Naive thymus-derived CD4-positive, alpha-beta T cell (primary cell): ENCODE measurements at regions not wholly inside any gene's neighbourhood (a gene's known extent, or its start where the extent isn't known, plus 50 kb on each side); places are given as distances from the start of the nearest gene placed in this dataset.
"Not testable (repeated sequence)": the region's sequence is repeated elsewhere in the genome, so short reads cannot be mapped to it uniquely, and the experiment has no call there.

Source experiments
- ATAC-seq: fragments of 150-1000 bp; cut with Tn5 transposase; 2 replicates; pipeline ENCODE4 v1.10.0; 2021; ENCODE audit warnings: mild to moderate bottlenecking, moderate library complexity
- CTCF ChIA-PET: fragments of 350-600 bp; sonication (Branson Sonifier 250); formaldehyde crosslinking; loops from one replicate; lab custom pipeline; 2021; ENCODE audit warnings: antibody characterized with exemption; lab: Charles Lee
- POLR2A ChIA-PET: fragments of 350-600 bp; sonication (Branson Sonifier 250); formaldehyde crosslinking; loops from one replicate; lab custom pipeline; 2021; ENCODE audit warnings: antibody characterized with exemption, inconsistent platforms; lab: Charles Lee
- DNase-seq, 9 donors: peaks; one replicate each; pipeline versions ENCODE4 v3.0.0 to v3.0.0-alpha.2; 2020 to 2022; ENCODE audit warnings: mixed read lengths in 1 of 9
- H3K27ac ChIP-seq: one replicate; pipeline ENCODE4 v1.7.0; 2013; ENCODE audit warnings: mild to moderate bottlenecking, low read depth, low read length, moderate library complexity
- H3K27me3 ChIP-seq, 2 donors: one replicate each; pipeline ENCODE4 v1.7.0; 2013; ENCODE audit warnings: low read length in 2 of 2, mild to moderate bottlenecking in 2 of 2, moderate library complexity in 2 of 2; ENCODE audit not compliant: control insufficient read depth in 2 of 2, insufficient read depth in 2 of 2
- H3K36me3 ChIP-seq, 3 experiments: 1 replicate in 2 of 3; 2 replicates in 1 of 3; pipeline ENCODE4 v1.7.0; 2013; ENCODE audit warnings: low read length in 3 of 3, mild to moderate bottlenecking in 3 of 3, moderate library complexity in 1 of 3; ENCODE audit not compliant: insufficient read depth in 3 of 3, control insufficient read depth in 2 of 3
- H3K4me1 ChIP-seq, 2 donors: one replicate each; pipeline ENCODE4 v1.7.0; 2013; ENCODE audit warnings: low read length in 2 of 2, mild to moderate bottlenecking in 2 of 2, moderate library complexity in 1 of 2; ENCODE audit not compliant: control insufficient read depth in 2 of 2, insufficient read depth in 2 of 2
- H3K4me3 ChIP-seq: 2 replicates; pipeline ENCODE4 v1.7.0; 2013; ENCODE audit warnings: mild to moderate bottlenecking, low read length
- H3K9me3 ChIP-seq, 3 experiments: 1 replicate in 2 of 3; 2 replicates in 1 of 3; pipeline ENCODE4 v1.7.0; 2013; ENCODE audit warnings: low read length in 3 of 3; ENCODE audit not compliant: control insufficient read depth in 2 of 3
- H3K27ac Mint-ChIP-seq, 9 donors: one replicate each; pipeline ENCODE4 v1.8.0; 2020 to 2022; ENCODE audit warnings: mixed read lengths in 9 of 9, mild to moderate bottlenecking in 8 of 9, moderate library complexity in 5 of 9, inconsistent platforms in 2 of 9
- H3K27me3 Mint-ChIP-seq, 5 donors: one replicate each; pipeline ENCODE4 v1.8.0; 2021 to 2022; ENCODE audit warnings: mixed read lengths in 5 of 5, mild to moderate bottlenecking in 1 of 5
- H3K36me3 Mint-ChIP-seq, 5 donors: one replicate each; pipeline ENCODE4 v1.8.0; 2020 to 2022; ENCODE audit warnings: mixed read lengths in 5 of 5, mild to moderate bottlenecking in 3 of 5, inconsistent platforms in 1 of 5
- H3K4me1 Mint-ChIP-seq, 7 donors: one replicate each; pipeline ENCODE4 v1.8.0; 2020 to 2022; ENCODE audit warnings: mixed read lengths in 7 of 7, mild to moderate bottlenecking in 3 of 7, inconsistent platforms in 1 of 7
- H3K4me3 Mint-ChIP-seq, 10 donors: one replicate each; pipeline ENCODE4 v1.8.0; 2020 to 2022; ENCODE audit warnings: mild to moderate bottlenecking in 10 of 10, mixed read lengths in 10 of 10, moderate library complexity in 6 of 10, inconsistent platforms in 2 of 10
- H3K9me3 Mint-ChIP-seq, 11 donors: one replicate each; pipeline ENCODE4 v1.8.0; 2020 to 2022; ENCODE audit warnings: mixed read lengths in 11 of 11, mild to moderate bottlenecking in 4 of 11, inconsistent platforms in 1 of 11, moderate library complexity in 1 of 11
- intact Hi-C, 2 donors: fragments of 100-400 bp; cut with micrococcal nuclease; formaldehyde crosslinking; loops; one replicate each; pipeline ENCODE4 v1.15.1; 2023

DNA sequence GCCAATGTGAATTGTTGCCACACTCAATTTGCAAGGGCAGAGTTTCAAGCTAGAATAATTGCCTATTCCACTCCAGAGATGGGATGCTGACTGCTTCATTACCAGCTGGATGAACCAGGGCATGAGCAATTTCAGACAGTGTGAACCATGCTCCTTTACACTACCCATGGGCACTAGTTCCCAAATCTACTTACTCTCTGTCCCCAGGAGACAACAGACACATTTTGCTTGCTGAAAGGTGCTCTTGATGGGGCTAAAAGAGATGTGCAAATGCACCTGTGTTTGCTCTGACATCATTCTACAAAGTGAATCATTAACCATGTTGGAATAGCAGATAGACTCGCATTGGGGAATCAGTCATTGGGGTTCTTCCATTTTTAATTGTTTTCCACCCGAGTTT lies 522.3 kb upstream of the NUDT12 start:
- H3K36me3 ChIP-seq, result no peaks in the 10 kb centered on the region
- ChIA-PET CTCF (no interaction called here), POLR2A (no interaction called here)
- Mint-ChIP-seq H3K4me3 (no peak overlapping the region), H3K9me3 (peaks cover 0 to 16% (median 4%) of the 10 kb centered on the region in 11 donors), H3K4me1 (no peaks in the 10 kb centered on the region), H3K36me3 (no peaks in the 10 kb centered on the region), H3K27ac (no peak overlapping the region), H3K27me3 (no peaks in the 10 kb centered on the region)
- no peak overlapping the region for H3K27ac ChIP-seq
- no peaks in the 10 kb centered on the region for H3K27me3 ChIP-seq
- no peaks in the 10 kb centered on the region for H3K4me1 ChIP-seq
- ATAC-seq (no peak), DNase-seq (no peak)
- H3K4me3 ChIP-seq, result no peak overlapping the region
- intact Hi-C loops, result loop anchor here in 1 of 2 donors (1.0 kb wide), 1 partner anchor 48 kb away; no protein-coding TSS in a partner anchor
- H3K9me3 ChIP-seq, result no peaks in the 10 kb centered on the region

DNA sequence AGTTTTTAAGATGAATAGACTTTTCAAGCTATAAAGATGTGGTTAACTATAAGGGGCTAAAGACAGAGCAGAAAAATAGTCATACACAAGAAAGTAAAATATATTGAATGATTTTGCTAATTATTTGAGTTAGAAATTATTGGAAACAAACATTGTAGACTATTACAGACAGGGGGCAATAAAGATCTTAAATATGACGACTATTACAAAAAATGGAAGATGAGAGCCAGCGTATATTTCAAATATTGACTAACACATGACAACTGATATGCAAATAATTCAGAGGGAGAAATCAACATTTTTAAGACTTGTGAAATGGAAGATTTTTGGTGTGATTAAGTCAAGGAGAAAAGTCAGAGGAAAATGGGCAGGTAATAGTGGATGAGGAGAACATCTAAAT lies 520.2 kb upstream of the NUDT12 start:
- CTCF ChIA-PET, result no interaction called here
- no peaks in the 10 kb centered on the region for H3K27me3 Mint-ChIP-seq
- Histone ChIP-seq H3K27ac (no peak overlapping the region), H3K9me3 (no peaks in the 10 kb centered on the region), H3K27me3 (no peaks in the 10 kb centered on the region), H3K4me1 (no peaks in the 10 kb centered on the region), H3K4me3 (no peak overlapping the region), H3K36me3 (no peaks in the 10 kb centered on the region)
- no peaks in the 10 kb centered on the region for H3K4me1 Mint-ChIP-seq
- no peak for DNase-seq
- H3K9me3 Mint-ChIP-seq, result peaks cover 0 to 6% (median 1%) of the 10 kb centered on the region in 11 donors
- H3K4me3 Mint-ChIP-seq, result no peak overlapping the region
- intact Hi-C loops, result no loop called here
- POLR2A ChIA-PET, result no interaction called here
- no peaks in the 10 kb centered on the region for H3K36me3 Mint-ChIP-seq
- H3K27ac Mint-ChIP-seq, result no peak overlapping the region
- no peak for ATAC-seq

DNA sequence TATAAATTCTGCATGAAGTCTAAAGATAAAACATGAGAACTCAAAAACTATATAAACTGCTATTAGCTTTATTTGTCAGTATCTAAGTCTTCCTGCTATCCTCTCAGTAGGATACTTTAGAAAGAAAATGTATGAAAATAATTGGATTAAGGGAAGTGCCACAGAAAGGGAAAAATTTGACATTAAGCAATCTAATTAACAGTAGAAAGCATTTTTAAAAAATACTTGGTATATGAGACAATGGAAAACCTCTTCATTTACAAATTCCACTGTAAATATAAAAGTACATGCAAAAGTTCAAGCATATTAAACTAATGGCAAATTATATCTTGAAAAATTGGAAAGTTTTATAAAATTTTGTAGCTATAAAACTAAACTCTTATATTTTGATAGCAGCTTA lies 518.6 kb upstream of the NUDT12 start:
- Mint-ChIP-seq H3K4me3 (no peak overlapping the region), H3K27me3 (no peaks in the 10 kb centered on the region), H3K36me3 (no peaks in the 10 kb centered on the region), H3K4me1 (no peaks in the 10 kb centered on the region), H3K9me3 (peaks cover 0 to 6% (median 0%) of the 10 kb centered on the region in 11 donors), H3K27ac (no peak overlapping the region)
- no peak overlapping the region for H3K27ac ChIP-seq
- no peak overlapping the region for H3K4me3 ChIP-seq
- POLR2A ChIA-PET, result no interaction called here
- intact Hi-C loops, result no loop called here
- CTCF ChIA-PET, result no interaction called here
- no peaks in the 10 kb centered on the region for H3K4me1 ChIP-seq
- no peaks in the 10 kb centered on the region for H3K9me3 ChIP-seq
- ATAC-seq (no peak), DNase-seq (no peak)
- H3K36me3 ChIP-seq, result no peaks in the 10 kb centered on the region
- H3K27me3 ChIP-seq, result no peaks in the 10 kb centered on the region

DNA sequence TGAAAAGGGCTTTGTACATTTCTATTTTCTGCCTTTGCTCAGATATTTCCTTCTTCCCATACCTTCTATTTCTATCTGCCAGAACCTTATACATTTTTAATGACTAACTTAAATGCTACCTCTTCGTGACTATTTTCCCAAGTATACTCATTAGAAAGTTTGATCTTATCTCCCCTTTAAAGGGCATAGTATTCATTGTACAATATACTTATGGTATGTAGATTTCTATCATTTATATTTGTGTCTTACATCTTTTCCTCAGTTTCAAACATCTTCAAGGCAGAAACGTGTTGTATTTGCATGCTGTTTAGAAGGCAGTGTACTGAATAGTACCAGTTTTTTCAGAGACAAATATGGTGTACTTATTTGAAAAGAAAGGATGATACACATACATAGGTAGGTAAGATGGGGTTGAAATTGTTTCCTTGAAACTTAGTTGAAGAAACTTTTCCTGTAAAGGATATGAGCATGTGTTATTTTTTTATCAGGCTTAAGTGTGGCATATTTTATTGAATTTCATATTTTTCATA lies 518.1 kb upstream of the NUDT12 start:
- no peak overlapping the region for H3K27ac ChIP-seq
- intact Hi-C loops, result no loop called here
- POLR2A ChIA-PET, result no interaction called here

DNA sequence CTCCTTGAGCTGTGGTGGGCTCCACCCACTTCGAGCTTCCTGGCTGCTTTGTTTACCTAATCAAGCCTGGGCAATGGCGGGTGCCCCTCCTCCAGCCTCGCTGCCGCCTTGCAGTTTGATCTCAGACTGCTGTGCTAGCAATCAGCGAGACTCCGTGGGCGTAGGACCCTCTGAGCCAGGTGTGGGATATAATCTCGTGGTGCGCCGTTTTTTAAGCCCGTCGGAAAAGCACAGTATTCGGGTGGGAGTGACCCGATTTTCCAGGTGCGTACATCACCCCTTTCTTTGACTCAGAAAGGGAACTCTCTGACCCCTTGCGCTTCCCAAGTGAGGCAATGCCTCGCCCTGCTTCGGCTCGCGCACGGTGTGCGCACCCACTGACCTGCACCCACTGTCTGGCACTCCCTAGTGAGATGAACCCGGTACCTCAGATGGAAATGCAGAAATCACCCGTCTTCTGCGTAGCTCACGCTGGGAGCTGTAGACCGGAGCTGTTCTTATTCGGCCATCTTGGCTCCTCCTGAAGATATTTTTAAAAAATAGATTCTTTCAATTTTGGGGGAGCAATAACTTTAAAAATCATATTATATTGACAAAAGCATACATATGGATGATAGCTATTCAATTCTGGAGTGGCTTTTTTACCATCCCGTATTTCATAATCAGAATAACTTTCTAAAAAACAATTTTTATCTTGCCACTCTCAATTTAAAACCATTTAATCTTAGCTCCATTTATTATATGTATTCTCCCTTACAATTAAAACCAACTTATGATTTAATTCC lies 517.5 kb upstream of the NUDT12 start:
- H3K36me3 Mint-ChIP-seq, H3K4me1 Mint-ChIP-seq, intact Hi-C loops, H3K36me3 ChIP-seq, H3K27ac ChIP-seq, H3K4me3 Mint-ChIP-seq, H3K27me3 Mint-ChIP-seq, H3K4me3 ChIP-seq, DNase-seq, H3K4me1 ChIP-seq, POLR2A ChIA-PET, H3K9me3 ChIP-seq, H3K27ac Mint-ChIP-seq, CTCF ChIA-PET, H3K27me3 ChIP-seq, H3K9me3 Mint-ChIP-seq, ATAC-seq: not testable (repeated sequence)

More for the DNA sequence above, 518.1 kb upstream of the NUDT12 start:
- H3K4me3 Mint-ChIP-seq, result no peak overlapping the region
- H3K4me1 Mint-ChIP-seq, result no peaks in the 10 kb centered on the region
- H3K27me3 Mint-ChIP-seq, result no peaks in the 10 kb centered on the region
- ATAC-seq, result no peak
- H3K36me3 ChIP-seq, result no peaks in the 10 kb centered on the region
- H3K9me3 ChIP-seq, result no peaks in the 10 kb centered on the region
- H3K27me3 ChIP-seq, result no peaks in the 10 kb centered on the region
- H3K27ac Mint-ChIP-seq, result no peak overlapping the region
- no peaks in the 10 kb centered on the region for H3K4me1 ChIP-seq
- CTCF ChIA-PET, result no interaction called here
- no peak overlapping the region for H3K4me3 ChIP-seq
- no peaks in the 10 kb centered on the region for H3K36me3 Mint-ChIP-seq
- H3K9me3 Mint-ChIP-seq, result peaks cover 0 to 6% (median 0%) of the 10 kb centered on the region in 11 donors
- DNase-seq, result no peak

DNA sequence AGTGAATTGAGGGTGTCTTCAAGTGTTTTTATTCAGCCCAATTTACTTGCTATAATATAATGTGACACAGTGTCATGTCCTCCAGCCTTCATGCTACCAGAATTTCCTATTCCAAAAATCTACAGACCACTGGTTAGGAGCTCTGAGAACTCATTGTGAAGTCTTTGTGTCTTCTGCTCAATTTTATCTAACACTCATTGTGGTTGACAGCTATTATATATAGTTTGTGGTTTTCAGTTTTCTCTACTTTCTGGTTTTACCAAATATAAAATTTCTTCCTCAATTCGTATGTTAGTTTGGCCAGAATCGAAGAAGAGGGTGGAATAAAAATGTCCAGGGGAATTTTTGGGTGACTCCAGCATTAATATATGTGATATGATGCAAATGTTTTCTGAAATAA lies 509.3 kb upstream of the NUDT12 start:
- H3K27me3 ChIP-seq, result no peaks in the 10 kb centered on the region
- H3K4me1 ChIP-seq, result no peaks in the 10 kb centered on the region
- ChIA-PET POLR2A (no interaction called here), CTCF (no interaction called here)
- Mint-ChIP-seq H3K4me3 (no peak overlapping the region), H3K27ac (no peak overlapping the region), H3K36me3 (no peaks in the 10 kb centered on the region), H3K9me3 (peaks cover under 1 to 13% (median 5%) of the 10 kb centered on the region in 11 donors), H3K4me1 (no peaks in the 10 kb centered on the region), H3K27me3 (no peaks in the 10 kb centered on the region)
- no peak overlapping the region for H3K4me3 ChIP-seq
- intact Hi-C loops, result no loop called here
- ATAC-seq (no peak), DNase-seq (no peak)
- no peak overlapping the region for H3K27ac ChIP-seq
- H3K36me3 ChIP-seq, result no peaks in the 10 kb centered on the region
- no peaks in the 10 kb centered on the region for H3K9me3 ChIP-seq
